ENCODE measurements at regions not wholly inside any gene's neighbourhood (a gene's known extent, or its start where the extent isn't known, plus 50 kb on each side); places are given as distances from the start of the nearest gene placed in this dataset.

DNA sequence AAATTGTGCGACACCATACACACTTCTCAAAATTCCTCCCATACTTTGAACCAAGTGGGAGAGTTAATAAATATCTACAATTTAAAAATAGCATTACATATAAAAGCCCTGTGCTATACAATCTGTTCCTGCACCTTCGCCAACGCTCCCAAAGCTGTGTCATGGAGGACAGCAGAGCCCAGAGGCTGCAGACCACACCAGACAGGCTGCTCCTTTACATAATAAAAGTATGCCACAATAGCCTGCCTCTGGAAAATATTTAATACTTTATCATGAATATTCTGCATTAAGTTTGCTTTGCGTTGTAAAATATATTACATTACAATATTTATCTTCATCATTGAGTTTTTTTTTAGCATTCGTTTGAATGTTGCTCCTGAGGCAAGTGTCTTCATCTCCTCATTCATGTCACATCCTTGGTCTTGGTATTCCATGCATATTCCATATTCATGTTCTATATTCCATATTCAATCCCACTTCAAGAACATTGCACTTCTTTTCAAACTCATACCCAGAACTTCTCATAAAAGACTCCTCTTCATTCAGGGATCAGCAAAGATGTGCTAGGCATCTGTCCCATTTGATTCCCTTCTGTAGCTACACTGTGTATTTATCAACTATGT is 663.9 kb downstream of the POM121L12 start:
- DNase-seq (ENCODE audit: low spot score): no peak

DNA sequence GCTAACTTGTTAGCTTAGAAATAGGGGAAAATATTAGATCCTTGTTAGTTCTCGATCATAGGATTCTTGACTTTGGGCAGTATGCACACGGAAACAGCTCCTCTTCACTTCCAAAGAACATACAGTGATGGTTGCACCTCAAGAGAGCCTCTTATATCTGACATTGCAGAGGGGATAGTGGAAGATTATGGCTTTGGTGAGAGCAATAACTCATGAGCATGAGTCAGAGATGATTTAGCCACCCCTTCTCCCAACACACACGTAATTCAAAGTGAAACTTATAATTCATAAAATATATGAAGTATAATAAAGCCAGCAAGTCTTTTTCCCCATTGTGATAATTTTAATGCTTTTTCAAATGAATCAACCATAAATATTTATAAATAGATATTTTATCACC is 683.7 kb downstream of the POM121L12 start:
- DNase-seq (ENCODE audit: low spot score): no peak

GRCh38 chr7:53740971-53741370 is 705.5 kb downstream of the POM121L12 start:
- no peak for DNase-seq (ENCODE audit: low spot score)

- no peak for DNase-seq (ENCODE audit: low spot score)
These were observed 708.4 kb downstream of the POM121L12 start for GRCh38 chr7:53743697-53744402.

GRCh38 chr7:53744403-53744760 is 708.9 kb downstream of the POM121L12 start:
- no peak for DNase-seq (ENCODE audit: low spot score)

- no peak for DNase-seq (ENCODE audit: low spot score)
These were observed 721.5 kb downstream of the POM121L12 start for GRCh38 chr7:53756946-53757345.

- no peak for DNase-seq (ENCODE audit: low spot score)
These were observed 732.8 kb downstream of the POM121L12 start for GRCh38 chr7:53768186-53768585.

GRCh38 chr7:53771701-53772100 is 736.3 kb downstream of the POM121L12 start:
- DNase-seq (ENCODE audit: low spot score): no peak

- DNase-seq (ENCODE audit: low spot score): no peak
These were observed 740.9 kb downstream of the POM121L12 start for GRCh38 chr7:53776323-53776722.

DNA sequence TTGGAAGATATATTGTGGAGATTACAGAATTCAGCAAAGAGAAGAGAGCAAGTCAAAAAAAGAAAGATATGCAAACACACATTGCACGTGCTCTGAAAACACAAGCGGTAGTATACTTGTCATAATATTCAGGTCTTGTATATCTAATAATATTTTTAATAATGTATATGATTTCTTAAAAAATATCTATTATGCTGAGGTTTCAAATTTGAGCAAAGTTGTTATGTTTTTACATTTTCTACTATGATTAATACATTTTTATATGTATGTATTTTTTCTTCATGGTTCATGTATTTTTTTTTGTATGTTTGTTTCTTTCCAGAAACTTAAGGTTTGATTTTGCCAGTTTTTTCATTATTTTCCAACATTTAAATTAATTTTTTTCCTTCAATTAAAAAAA is 752.4 kb upstream of the VSTM2A start:
- DNase-seq (ENCODE audit: low spot score): no peak

- DNase-seq (ENCODE audit: low spot score): no peak
These were observed 747.4 kb upstream of the VSTM2A start for GRCh38 chr7:53794816-53795215.

DNA sequence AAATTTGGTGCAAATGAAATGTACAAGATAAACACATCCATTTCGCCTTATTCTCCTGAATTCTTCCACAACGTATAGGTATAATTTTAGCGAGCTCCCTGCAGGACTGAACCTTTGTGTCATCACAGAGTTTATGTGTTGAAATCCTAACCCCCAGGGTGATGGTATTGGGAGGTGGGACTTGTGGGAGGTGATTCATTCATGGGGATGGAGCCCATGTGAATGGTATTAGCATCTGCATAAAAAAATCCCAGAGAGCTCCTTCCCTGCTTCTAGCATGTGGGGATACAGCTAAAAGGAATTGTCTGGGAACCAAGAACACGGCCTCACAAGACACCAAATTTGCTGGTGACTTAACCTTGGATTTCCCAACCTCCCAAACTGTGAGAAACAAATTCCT is 741.4 kb upstream of the VSTM2A start:
- DNase-seq (ENCODE audit: low spot score): no peak

GRCh38 chr7:53806119-53806518 is 736.1 kb upstream of the VSTM2A start:
- DNase-seq (ENCODE audit: low spot score): no peak

GRCh38 chr7:53811555-53812079 is 730.6 kb upstream of the VSTM2A start:
- DNase-seq (ENCODE audit: low spot score): no peak

DNA sequence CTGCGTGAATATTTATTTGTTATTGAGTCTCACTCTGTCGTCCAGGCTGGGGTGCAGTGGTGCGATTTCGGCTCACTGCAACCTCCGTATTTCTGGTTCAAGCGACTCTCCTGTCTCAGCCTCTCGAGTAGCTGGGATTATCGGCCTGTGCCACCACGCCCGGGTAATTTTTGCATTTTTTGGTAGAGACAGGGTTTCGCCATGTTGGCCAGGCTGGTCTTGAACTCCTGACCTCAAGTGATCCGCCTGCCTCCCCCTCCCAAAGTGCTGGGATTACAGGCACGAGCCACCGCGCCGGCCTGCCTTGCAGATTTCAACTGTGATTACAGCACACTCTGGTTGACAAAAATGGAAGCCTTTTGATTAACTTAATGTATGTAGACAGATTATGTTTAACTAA is 730.0 kb upstream of the VSTM2A start:
- no peak for DNase-seq (ENCODE audit: low spot score)

DNA sequence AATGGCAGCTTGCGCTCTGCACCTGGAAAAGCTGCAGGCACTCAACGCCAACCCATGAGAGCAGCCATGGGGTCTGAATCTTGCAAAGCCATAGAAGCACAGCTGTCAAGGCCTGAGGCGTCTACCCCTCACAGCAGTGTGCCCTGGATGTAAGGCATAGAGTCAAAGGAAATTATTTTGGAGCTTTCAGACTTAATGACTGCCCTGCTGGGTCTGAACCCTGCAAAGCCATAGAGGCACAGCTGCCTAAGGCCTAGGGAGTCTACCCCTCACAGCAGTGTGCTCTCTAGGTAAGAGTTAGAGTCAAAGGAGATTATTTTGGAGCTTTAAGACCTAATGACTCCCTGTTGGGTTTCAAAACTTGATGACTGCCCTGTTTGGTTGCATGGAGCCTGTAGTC is 706.9 kb upstream of the VSTM2A start:
- no peak for DNase-seq (ENCODE audit: low spot score)

- no peak for DNase-seq (ENCODE audit: low spot score)
These were observed 664.5 kb upstream of the VSTM2A start for GRCh38 chr7:53877688-53878087.

GRCh38 chr7:53900856-53901528 is 641.2 kb upstream of the VSTM2A start:
- no peak for DNase-seq (ENCODE audit: low spot score)

- DNase-seq (ENCODE audit: low spot score): no peak
These were observed 637.8 kb upstream of the VSTM2A start for GRCh38 chr7:53904355-53904754.

- DNase-seq (ENCODE audit: low spot score): no peak
These were observed 624.5 kb upstream of the VSTM2A start for GRCh38 chr7:53917637-53918036.

- no peak for DNase-seq (ENCODE audit: low spot score)
These were observed 622.2 kb upstream of the VSTM2A start for GRCh38 chr7:53920011-53920410.

- no peak for DNase-seq (ENCODE audit: low spot score)
These were observed 601.7 kb upstream of the VSTM2A start for GRCh38 chr7:53940483-53940882.

- no peak for DNase-seq (ENCODE audit: low spot score)
These were observed 594.4 kb upstream of the VSTM2A start for GRCh38 chr7:53947732-53948131.

Data from putamen (tissue), 1 donor.